T-cell (primary cell): ENCODE measurements at regions not wholly inside any gene's neighbourhood (a gene's known extent, or its start where the extent isn't known, plus 50 kb on each side); places are given as distances from the start of the nearest gene placed in this dataset.
"Not testable (repeated sequence)": the region's sequence is repeated elsewhere in the genome, so short reads cannot be mapped to it uniquely, and the experiment has no call there.

Experiments
- ATAC-seq, 4 experiments: fragments of 200-7000 bp in 3 of 4; fragments of 150-1000 bp in 1 of 4; cut with Tn5 transposase; replicated peaks in 1 of 4; 1 replicate in 3 of 4; 2 replicates in 1 of 4; pipeline ENCODE4 v1.10.0; 2021; ENCODE audit warnings: moderate library complexity in 3 of 4, mild to moderate bottlenecking in 2 of 4, moderate number of reproducible peaks in 1 of 4
- CTCF ChIA-PET, 2 donors: fragments of 300-600 bp; sonication (Branson Sonifier 250); formaldehyde crosslinking; loops; one replicate each; lab custom pipeline; 2022; ENCODE audit warnings: antibody characterized with exemption in 2 of 2; lab: Charles Lee
- POLR2A ChIA-PET, 2 donors: fragments of 300-600 bp; sonication (Branson Sonifier 250); formaldehyde crosslinking; loops; one replicate each; lab custom pipeline; 2022; ENCODE audit warnings: antibody characterized with exemption in 2 of 2; lab: Charles Lee
- DNase-seq, 35 experiments: peaks; one replicate each; pipeline versions ENCODE4 v3.0.0 to v3.0.0-alpha.2; 2013 to 2023
- H3K27ac ChIP-seq: one replicate; pipeline ENCODE4 v1.5.1; 2013; ENCODE audit warnings: low read length
- H3K27me3 ChIP-seq, 2 experiments: replicated peaks in 1 of 2; 1 replicate in 1 of 2; 2 replicates in 1 of 2; pipeline versions ENCODE4 v1.6.1 to v1.7.0; 2013; ENCODE audit warnings: low read length in 1 of 2, mixed read lengths in 1 of 2; ENCODE audit not compliant: control insufficient read depth in 2 of 2, insufficient read depth in 2 of 2; ENCODE audit errors: extremely low read depth in 1 of 2
- H3K36me3 ChIP-seq, 2 donors: 1 replicate in 1 of 2; 2 replicates in 1 of 2; pipeline versions ENCODE4 v1.6.1 to v1.7.0; 2013; ENCODE audit warnings: low read length in 1 of 2; ENCODE audit not compliant: control insufficient read depth in 2 of 2, insufficient read depth in 1 of 2; ENCODE audit errors: extremely low read depth in 1 of 2
- H3K4me1 ChIP-seq, 2 experiments: 1 replicate in 1 of 2; 2 replicates in 1 of 2; pipeline versions ENCODE4 v1.6.1 to v1.7.0; 2013; ENCODE audit warnings: low read length in 2 of 2, mixed read lengths in 1 of 2; ENCODE audit not compliant: insufficient read depth in 2 of 2, control insufficient read depth in 1 of 2; ENCODE audit errors: extremely low read depth in 1 of 2
- H3K4me3 ChIP-seq, 2 donors: 1 replicate in 1 of 2; 2 replicates in 1 of 2; pipeline versions ENCODE4 v1.5.1 to v1.7.0; 2013; ENCODE audit warnings: mild to moderate bottlenecking in 2 of 2, low read length in 1 of 2, moderate library complexity in 1 of 2; ENCODE audit not compliant: control insufficient read depth in 1 of 2; ENCODE audit errors: extremely low read depth in 1 of 2
- H3K9me3 ChIP-seq: 2 replicates; pipeline ENCODE4 v1.7.0; 2013
- H3K27ac Mint-ChIP-seq, 2 donors: one replicate each; pipeline ENCODE4 v1.8.0; 2020 to 2021; ENCODE audit warnings: mild to moderate bottlenecking in 2 of 2, mixed read lengths in 2 of 2
- H3K27me3 Mint-ChIP-seq, 2 donors: one replicate each; pipeline ENCODE4 v1.8.0; 2021 to 2022; ENCODE audit warnings: mixed read lengths in 2 of 2
- H3K36me3 Mint-ChIP-seq: one replicate; pipeline ENCODE4 v1.8.0; 2021; ENCODE audit warnings: mixed read lengths
- H3K4me1 Mint-ChIP-seq, 3 donors: one replicate each; pipeline ENCODE4 v1.8.0; 2020 to 2022; ENCODE audit warnings: mixed read lengths in 3 of 3, mild to moderate bottlenecking in 1 of 3
- H3K4me3 Mint-ChIP-seq, 3 donors: one replicate each; pipeline ENCODE4 v1.8.0; 2020 to 2022; ENCODE audit warnings: mild to moderate bottlenecking in 3 of 3, mixed read lengths in 3 of 3, moderate library complexity in 3 of 3
- H3K9me3 Mint-ChIP-seq, 3 donors: one replicate each; pipeline ENCODE4 v1.8.0; 2020 to 2022; ENCODE audit warnings: mixed read lengths in 3 of 3
- WGBS: methylation state at CpG from one replicate; pipeline ENCODE4 v1.1.5; 2013; ENCODE audit warnings: missing lambda C conversion rate; ENCODE audit not compliant: insufficient coverage; 5-methylcytosine and 5-hydroxymethylcytosine counted together

GRCh38 chr12:131322460-131322859, 368.8 kb downstream of the ADGRD1 start:
- H3K27ac Mint-ChIP-seq, H3K4me1 ChIP-seq, H3K4me3 Mint-ChIP-seq, H3K36me3 ChIP-seq, DNase-seq, H3K36me3 Mint-ChIP-seq, ATAC-seq, H3K27me3 Mint-ChIP-seq, H3K9me3 ChIP-seq, H3K4me1 Mint-ChIP-seq, H3K27ac ChIP-seq, CTCF ChIA-PET, H3K4me3 ChIP-seq, H3K27me3 ChIP-seq, POLR2A ChIA-PET: not testable (repeated sequence)
- peaks cover 5 to 12% (median 7%) of the 10 kb centered on the region in 3 donors for H3K9me3 Mint-ChIP-seq
- WGBS = no CpG with 5 or more reads among the region's 3 CpGs

GRCh38 chr12:131323879-131324278, 370.2 kb downstream of the ADGRD1 start:
- Histone ChIP-seq H3K4me1 (no peaks in the 10 kb centered on the region), H3K4me3 (no peak overlapping the region), H3K27me3 (peaks cover 0 to 11% of the 10 kb centered on the region in 2 experiments), H3K36me3 (no peaks in the 10 kb centered on the region), H3K27ac (no peak overlapping the region), H3K9me3 (no peaks in the 10 kb centered on the region)
- Mint-ChIP-seq H3K27me3 (peaks cover 9% of the 10 kb centered on the region in 2 donors), H3K27ac (no peak overlapping the region), H3K9me3 (peaks cover 3 to 7% (median 5%) of the 10 kb centered on the region in 3 donors), H3K4me3 (no peak overlapping the region), H3K4me1 (no peaks in the 10 kb centered on the region), H3K36me3 (no peaks in the 10 kb centered on the region)
- ATAC-seq (no peak), DNase-seq (no peak)
- CTCF ChIA-PET = no interaction called here
- POLR2A ChIA-PET = no interaction called here
- 0% methylated on average over 1 of the region's 2 CpGs for WGBS

- Mint-ChIP-seq H3K36me3 (no peaks in the 10 kb centered on the region), H3K9me3 (no peaks in the 10 kb centered on the region), H3K27ac (no peak overlapping the region), H3K4me1 (no peaks in the 10 kb centered on the region), H3K27me3 (peaks cover 9 to 12% of the 10 kb centered on the region in 2 donors), H3K4me3 (no peak overlapping the region)
- Histone ChIP-seq H3K9me3 (no peaks in the 10 kb centered on the region), H3K27me3 (peaks cover 0 to 11% of the 10 kb centered on the region in 2 experiments), H3K4me1 (no peaks in the 10 kb centered on the region), H3K36me3 (no peaks in the 10 kb centered on the region), H3K27ac (no peak overlapping the region), H3K4me3 (no peak overlapping the region)
- ChIA-PET CTCF (no interaction called here), POLR2A (no interaction called here)
- DNase-seq (no peak), ATAC-seq (no peak)
- WGBS = 78% methylated on average over 17 of the region's 25 CpGs
Measured at GRCh38 chr12:131327521-131328488, 374.1 kb downstream of the ADGRD1 start.

- 89% methylated on average over 9 of the region's 28 CpGs for WGBS
- H3K36me3 ChIP-seq, ATAC-seq, POLR2A ChIA-PET, H3K9me3 ChIP-seq, H3K4me1 Mint-ChIP-seq, H3K27ac ChIP-seq, H3K9me3 Mint-ChIP-seq, H3K36me3 Mint-ChIP-seq, H3K4me1 ChIP-seq, H3K27ac Mint-ChIP-seq, DNase-seq, H3K4me3 ChIP-seq, H3K4me3 Mint-ChIP-seq: not testable (repeated sequence)
- H3K27me3 ChIP-seq = peaks cover 0 to 19% of the 10 kb centered on the region in 2 experiments
- CTCF ChIA-PET = interaction anchor here in 1 of 2 donors (0.6 to 0.8 kb wide), 2 partner anchors 9 to 225 kb away, joined by 3 to 4 read pairs; no protein-coding TSS in a partner anchor
- peaks cover 9 to 12% of the 10 kb centered on the region in 2 donors for H3K27me3 Mint-ChIP-seq
Measured at GRCh38 chr12:131328861-131329845, 375.4 kb downstream of the ADGRD1 start.

GRCh38 chr12:131330106-131330815, 376.6 kb downstream of the ADGRD1 start:
- POLR2A ChIA-PET = no interaction called here
- Mint-ChIP-seq H3K9me3 (no peaks in the 10 kb centered on the region), H3K4me1 (no peaks in the 10 kb centered on the region), H3K27me3 (peaks cover 9 to 12% of the 10 kb centered on the region in 2 donors), H3K27ac (no peak overlapping the region), H3K36me3 (no peaks in the 10 kb centered on the region), H3K4me3 (no peak overlapping the region)
- H3K27me3 ChIP-seq = peaks cover 0 to 19% of the 10 kb centered on the region in 2 experiments
- no peaks in the 10 kb centered on the region for H3K4me1 ChIP-seq
- H3K27ac ChIP-seq = no peak overlapping the region
- H3K4me3 ChIP-seq = no peak overlapping the region
- CTCF ChIA-PET = interaction anchor here in 1 of 2 donors (0.8 kb wide), 1 partner anchor 226 kb away, joined by 4 read pairs; no protein-coding TSS in a partner anchor
- DNase-seq (no peak), ATAC-seq (no peak)
- H3K9me3 ChIP-seq = no peaks in the 10 kb centered on the region
- no peaks in the 10 kb centered on the region for H3K36me3 ChIP-seq
- 71% methylated on average over 4 of the region's 9 CpGs for WGBS
